ENCODE measurements at regions not wholly inside any gene's neighbourhood (a gene's known extent, or its start where the extent isn't known, plus 50 kb on each side); places are given as distances from the start of the nearest gene placed in this dataset.

GRCh38 chr10:128901236-128901635, 565.8 kb upstream of the MGMT start:
- ATAC-seq (ENCODE audit: insufficient read depth, low FRiP score) (no peak), DNase-seq (no peak)
- no peak for TF ChIP-seq CTCF (IDR thresholded peaks at IDR 0.05; ENCODE audit: control extremely low read depth, extremely low read depth)
- Histone ChIP-seq H3K9me3 (ENCODE audit: control insufficient read depth in 4 of 4, insufficient read depth in 3 of 4, low read length in 3 of 4) (peaks cover 0 to 3% (median 0%) of the 10 kb centered on the region in 4 donors), H3K36me3 (ENCODE audit: control insufficient read depth in 4 of 4, insufficient read depth in 4 of 4, low read length in 4 of 4) (no peaks in the 10 kb centered on the region), H3K4me3 (no peak overlapping the region), H3K27ac (ENCODE audit: low read depth in 1 of 2, low read length in 1 of 2) (no peak overlapping the region), H3K9ac (ENCODE audit: insufficient read depth in 1 of 2, low read length in 2 of 2) (no peak overlapping the region), H3K27me3 (ENCODE audit: control insufficient read depth in 3 of 3, insufficient read depth in 3 of 3, low read length in 2 of 3) (peaks cover 0 to 3% (median 0%) of the 10 kb centered on the region in 3 donors), H3K4me1 (ENCODE audit: control insufficient read depth in 5 of 5, insufficient read depth in 5 of 5, low read length in 5 of 5) (peaks cover 0 to 7% (median 0%) of the 10 kb centered on the region in 5 donors)

GRCh38 chr10:128902031-128902710, 564.9 kb upstream of the MGMT start:
- Histone ChIP-seq H3K9me3 (ENCODE audit: control insufficient read depth in 4 of 4, insufficient read depth in 3 of 4, low read length in 3 of 4) (peaks cover 0 to 3% (median 0%) of the 10 kb centered on the region in 4 donors), H3K9ac (ENCODE audit: insufficient read depth in 1 of 2, low read length in 2 of 2) (no peak overlapping the region), H3K4me3 (no peak overlapping the region), H3K36me3 (ENCODE audit: control insufficient read depth in 4 of 4, insufficient read depth in 4 of 4, low read length in 4 of 4) (no peaks in the 10 kb centered on the region), H3K27ac (ENCODE audit: low read depth in 1 of 2, low read length in 1 of 2) (no peak overlapping the region), H3K27me3 (ENCODE audit: control insufficient read depth in 3 of 3, insufficient read depth in 3 of 3, low read length in 2 of 3) (peaks cover 0 to 3% (median 0%) of the 10 kb centered on the region in 3 donors), H3K4me1 (ENCODE audit: control insufficient read depth in 5 of 5, insufficient read depth in 5 of 5, low read length in 5 of 5) (peaks cover 0 to 7% (median 0%) of the 10 kb centered on the region in 5 donors)
- TF ChIP-seq CTCF (IDR thresholded peaks at IDR 0.05; ENCODE audit: control extremely low read depth, extremely low read depth) = no peak
- DNase-seq (no peak), ATAC-seq (ENCODE audit: insufficient read depth, low FRiP score) (no peak)
- WGBS, 2 donors = 69 to 88% methylated on average over 2 of the region's 2 CpGs

GRCh38 chr10:128907155-128907941, 559.7 kb upstream of the MGMT start:
- WGBS, 2 donors = 59 to 62% methylated on average over 20 of the region's 20 CpGs
- peak in 1 of 3 donors; percentile 36 for DNase-seq

More at GRCh38 chr10:128907155-128907941, 559.7 kb upstream of the MGMT start:
- peaks cover 0 to 16% (median 0%) of the 10 kb centered on the region in 5 donors for H3K4me1 ChIP-seq (ENCODE audit: control insufficient read depth in 5 of 5, insufficient read depth in 5 of 5, low read length in 5 of 5)
- no peak for TF ChIP-seq CTCF (IDR thresholded peaks at IDR 0.05; ENCODE audit: control extremely low read depth, extremely low read depth)
- H3K36me3 ChIP-seq (ENCODE audit: control insufficient read depth in 4 of 4, insufficient read depth in 4 of 4, low read length in 4 of 4) = no peaks in the 10 kb centered on the region
- H3K9me3 ChIP-seq (ENCODE audit: control insufficient read depth in 4 of 4, insufficient read depth in 3 of 4, low read length in 3 of 4) = no peaks in the 10 kb centered on the region
- no peak for ATAC-seq (ENCODE audit: insufficient read depth, low FRiP score)
- H3K27me3 ChIP-seq (ENCODE audit: control insufficient read depth in 3 of 3, insufficient read depth in 3 of 3, low read length in 2 of 3) = no peaks in the 10 kb centered on the region
- H3K9ac ChIP-seq (ENCODE audit: insufficient read depth in 1 of 2, low read length in 2 of 2) = no peak overlapping the region
- H3K4me3 ChIP-seq = no peak overlapping the region
- no peak overlapping the region for H3K27ac ChIP-seq (ENCODE audit: low read depth in 1 of 2, low read length in 1 of 2)

Measured in lung (tissue), 11 donors.